PFSK-1 (cell line): ENCODE measurements at regions not wholly inside any gene's neighbourhood (a gene's known extent, or its start where the extent isn't known, plus 50 kb on each side); places are given as distances from the start of the nearest gene placed in this dataset.

Experiments used
- POLR2AphosphoS5 ChIP-seq: IDR thresholded peaks from 2 replicates; pipeline ENCODE4 v1.6.1; 2012; ENCODE audit warnings: low read depth, mild to moderate bottlenecking, control low read depth, low read length, moderate library complexity
- REST ChIP-seq, 2 experiments: IDR thresholded peaks; 2 replicates each; pipeline versions ENCODE4 v1.6.1 to v1.8.0; 2011 to 2012; ENCODE audit warnings: low read depth in 2 of 2, low read length in 2 of 2, control low read depth in 1 of 2, inconsistent platforms in 1 of 2, mild to moderate bottlenecking in 1 of 2, moderate library complexity in 1 of 2; ENCODE audit not compliant: insufficient read depth in 1 of 2

DNA sequence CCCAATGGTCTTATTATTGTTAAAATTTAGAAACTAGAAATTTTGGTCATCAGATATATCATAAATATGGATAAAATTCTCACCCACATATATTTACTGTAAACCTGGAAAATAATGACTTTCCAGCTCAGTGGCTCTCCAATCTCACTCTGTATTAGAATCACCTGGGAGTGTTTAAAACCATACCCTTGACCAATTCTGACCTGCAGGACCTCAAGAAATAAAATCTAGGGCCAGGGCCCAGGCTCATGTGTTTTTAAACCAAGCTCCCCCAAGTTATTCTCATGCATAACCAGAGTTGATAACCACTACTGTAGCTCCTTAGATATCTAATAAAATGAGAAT, 372.1 kb downstream of the SHQ1 start:
- TF ChIP-seq POLR2AphosphoS5 (no peak), REST (IDR thresholded peaks at IDR 0.05; ENCODE audit: insufficient read depth in 1 of 2, low read depth in 2 of 2, low read length in 2 of 2) (no peak)
